ENCODE measurements at regions not wholly inside any gene's neighbourhood (a gene's known extent, or its start where the extent isn't known, plus 50 kb on each side); places are given as distances from the start of the nearest gene placed in this dataset.

DNA sequence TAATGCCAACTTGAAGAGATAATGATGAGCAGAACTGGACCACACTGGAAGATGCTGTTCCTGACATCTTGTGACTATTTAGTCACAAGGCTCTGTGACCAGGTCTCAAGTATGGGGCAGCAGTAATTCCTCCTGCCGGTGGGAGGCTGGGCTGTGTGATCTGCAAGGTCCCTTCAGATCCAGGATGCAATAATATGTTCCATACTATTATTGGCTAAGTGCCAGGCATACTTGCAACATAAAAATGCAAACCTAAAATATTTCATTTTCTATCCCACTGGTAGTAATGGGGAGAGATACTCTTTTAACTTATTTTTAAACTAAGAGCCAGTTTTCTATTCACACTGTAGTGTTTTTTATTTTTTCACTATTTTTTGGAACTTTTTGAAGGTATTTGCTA is 171.5 kb downstream of the CYP26A1 start:
- TF ChIP-seq, protein P1, sequence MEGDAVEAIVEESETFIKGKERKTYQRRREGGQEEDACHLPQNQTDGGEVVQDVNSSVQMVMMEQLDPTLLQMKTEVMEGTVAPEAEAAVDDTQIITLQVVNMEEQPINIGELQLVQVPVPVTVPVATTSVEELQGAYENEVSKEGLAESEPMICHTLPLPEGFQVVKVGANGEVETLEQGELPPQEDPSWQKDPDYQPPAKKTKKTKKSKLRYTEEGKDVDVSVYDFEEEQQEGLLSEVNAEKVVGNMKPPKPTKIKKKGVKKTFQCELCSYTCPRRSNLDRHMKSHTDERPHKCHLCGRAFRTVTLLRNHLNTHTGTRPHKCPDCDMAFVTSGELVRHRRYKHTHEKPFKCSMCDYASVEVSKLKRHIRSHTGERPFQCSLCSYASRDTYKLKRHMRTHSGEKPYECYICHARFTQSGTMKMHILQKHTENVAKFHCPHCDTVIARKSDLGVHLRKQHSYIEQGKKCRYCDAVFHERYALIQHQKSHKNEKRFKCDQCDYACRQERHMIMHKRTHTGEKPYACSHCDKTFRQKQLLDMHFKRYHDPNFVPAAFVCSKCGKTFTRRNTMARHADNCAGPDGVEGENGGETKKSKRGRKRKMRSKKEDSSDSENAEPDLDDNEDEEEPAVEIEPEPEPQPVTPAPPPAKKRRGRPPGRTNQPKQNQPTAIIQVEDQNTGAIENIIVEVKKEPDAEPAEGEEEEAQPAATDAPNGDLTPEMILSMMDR (IDR thresholded peaks at IDR 0.05), result no peak
- no peak for DNase-seq (ENCODE audit: low spot score)
- ATAC-seq (ENCODE audit: low FRiP score), result no peak

DNA sequence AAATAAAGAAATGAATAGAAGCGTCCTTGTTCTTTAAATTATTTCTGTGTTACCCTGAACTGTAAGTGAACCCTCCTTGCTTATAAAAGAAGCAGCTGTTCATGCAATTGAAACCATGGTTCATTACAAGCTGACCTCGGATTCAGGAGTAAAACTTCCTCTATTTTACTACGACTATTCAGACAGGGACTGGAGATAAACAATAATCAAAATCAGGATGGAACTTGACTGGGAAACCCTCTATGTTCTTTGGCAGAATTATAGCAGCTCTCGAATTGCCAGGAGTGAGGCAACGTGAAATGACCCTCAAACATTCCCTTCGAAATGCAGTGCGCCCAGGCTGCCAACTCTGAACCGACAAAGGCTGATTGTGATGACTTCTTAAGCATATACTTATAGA is 172.1 kb downstream of the CYP26A1 start:
- ATAC-seq (ENCODE audit: low FRiP score), result no peak
- no peak for DNase-seq (ENCODE audit: low spot score)
- TF ChIP-seq, protein P1 (IDR thresholded peaks at IDR 0.05), result no peak

DNA sequence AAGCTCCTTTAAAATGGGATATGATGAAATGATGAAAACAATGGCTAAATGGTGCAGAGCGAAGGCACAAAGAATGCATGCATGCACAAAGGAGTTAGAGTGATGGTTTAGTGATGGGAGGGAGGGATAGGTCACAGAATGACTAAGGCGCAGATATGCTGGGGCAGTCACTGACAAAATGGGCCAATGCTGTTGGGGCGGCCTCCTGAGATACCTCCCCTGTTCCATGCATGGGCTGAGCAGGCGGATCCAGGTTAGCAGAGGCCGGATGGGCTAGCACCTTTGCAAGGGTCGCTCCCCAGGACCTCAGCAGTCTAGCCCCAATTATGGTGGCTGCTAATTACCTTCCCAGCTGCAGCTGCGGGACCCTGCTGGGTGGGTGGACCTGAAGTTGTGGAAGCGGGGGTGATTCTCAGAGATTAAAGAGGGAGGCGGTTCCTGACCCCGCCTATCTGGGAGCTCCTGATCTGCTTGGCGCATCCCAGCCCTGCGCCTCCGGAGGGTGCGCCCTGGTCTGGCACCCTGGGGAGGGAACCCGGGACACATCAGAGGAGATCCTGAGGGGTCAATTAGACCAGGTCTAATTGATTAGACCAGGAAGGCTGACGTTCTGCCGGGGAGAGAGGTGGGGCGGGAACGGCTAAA is 175.0 kb downstream of the CYP26A1 start:
- DNase-seq (ENCODE audit: low spot score) (no peak), ATAC-seq (ENCODE audit: low FRiP score) (no peak)
- TF ChIP-seq, protein P1 (IDR thresholded peaks at IDR 0.05), result no peak

DNA sequence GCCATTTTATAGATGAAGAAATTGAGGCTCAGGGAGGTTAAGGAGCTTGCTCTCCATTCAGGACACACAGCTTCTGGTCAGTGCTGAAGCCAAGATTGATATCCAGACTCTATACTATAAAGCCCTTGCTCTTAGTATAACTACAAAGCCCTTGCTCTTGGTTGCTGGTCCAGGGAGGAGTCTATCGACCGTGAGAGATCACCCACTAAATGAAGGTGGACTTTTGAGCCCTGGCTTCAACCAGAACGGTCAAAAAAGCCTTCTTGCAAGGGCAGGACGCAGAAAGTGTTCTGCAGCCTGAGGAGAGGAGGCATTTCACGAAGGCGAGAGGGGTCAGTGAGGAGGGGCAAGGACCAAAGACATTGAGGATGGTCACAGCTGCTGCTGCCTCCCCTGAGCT is 176.3 kb downstream of the CYP26A1 start:
- DNase-seq (ENCODE audit: low spot score), result no peak
- TF ChIP-seq, protein P1 (IDR thresholded peaks at IDR 0.05), result no peak
- no peak for ATAC-seq (ENCODE audit: low FRiP score)

DNA sequence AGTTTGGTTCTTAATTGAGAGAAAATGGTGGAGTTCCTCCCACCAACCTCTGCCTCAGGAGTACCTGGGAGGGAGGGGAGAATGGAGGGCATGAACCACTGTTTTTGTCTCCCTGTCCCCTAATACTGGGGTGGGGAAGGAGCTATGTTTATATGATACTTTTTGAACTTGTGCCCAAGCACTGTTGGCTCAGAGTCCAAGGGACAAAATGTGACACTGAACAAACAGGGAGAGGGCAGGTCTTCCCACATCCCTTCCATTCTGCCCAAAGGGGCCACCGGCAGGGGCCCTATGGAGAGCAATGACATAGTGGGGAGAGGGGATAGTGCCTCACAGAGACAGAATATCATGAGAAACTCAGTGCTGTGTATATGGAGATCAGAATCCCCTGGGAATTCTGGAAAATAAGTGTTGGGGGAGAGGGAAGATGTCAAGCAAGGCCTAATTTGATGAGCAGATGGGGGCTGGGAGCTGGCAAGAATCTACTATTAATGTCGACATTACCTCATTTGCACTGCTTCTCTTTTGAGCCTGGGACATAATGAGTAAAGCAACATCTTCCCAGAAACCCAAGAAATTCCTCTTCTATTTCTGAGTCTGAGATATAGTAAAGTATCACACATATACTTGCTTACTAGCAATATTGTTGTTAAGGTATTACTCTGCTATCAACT is 180.6 kb downstream of the CYP26A1 start:
- ATAC-seq (ENCODE audit: low FRiP score) (no peak), DNase-seq (ENCODE audit: low spot score) (no peak)
- TF ChIP-seq, protein P1 (IDR thresholded peaks at IDR 0.05), result no peak

DNA sequence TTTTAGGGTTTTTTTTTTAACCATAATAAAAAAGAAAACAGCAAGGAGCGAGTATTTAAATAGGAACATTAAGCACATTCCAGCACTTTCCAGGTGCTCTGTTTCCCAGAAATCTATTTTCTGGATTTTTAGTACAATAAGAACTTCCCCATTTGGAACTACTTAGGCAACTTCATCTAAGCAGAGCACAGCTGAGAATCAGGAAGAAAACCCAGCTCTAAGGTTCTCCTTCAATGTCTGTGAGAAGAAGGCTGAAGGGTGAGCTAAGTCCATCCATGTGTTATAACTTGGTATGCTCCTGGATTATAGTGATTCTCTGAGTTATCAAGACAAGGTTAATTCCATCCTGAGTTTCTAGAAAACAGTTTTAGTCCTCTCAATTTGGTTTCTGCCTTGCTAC is 181.9 kb downstream of the CYP26A1 start:
- DNase-seq (ENCODE audit: low spot score), result no peak
- no peak for ATAC-seq (ENCODE audit: low FRiP score)
- TF ChIP-seq, protein P1 (IDR thresholded peaks at IDR 0.05), result no peak

All from omental fat pad (tissue), 3 donors.